Naive thymus-derived CD8-positive, alpha-beta T cell (primary cell): ENCODE measurements at regions not wholly inside any gene's neighbourhood (a gene's known extent, or its start where the extent isn't known, plus 50 kb on each side); places are given as distances from the start of the nearest gene placed in this dataset.

ENCODE experiments used
- ATAC-seq, 2 donors: fragments of 150-1000 bp; cut with Tn5 transposase in 1 of 2; sonication (Bioruptor Pico), chemical (Tn5 transposase) in 1 of 2; 1 replicate in 1 of 2; 2 replicates in 1 of 2; pipeline ENCODE4 v1.10.0; 2021; ENCODE audit warnings: mild to moderate bottlenecking in 2 of 2, moderate library complexity in 2 of 2
- POLR2A ChIA-PET: fragments of 350-600 bp; sonication (Branson Sonifier 250); formaldehyde crosslinking; loops from one replicate; lab custom pipeline; 2021; ENCODE audit warnings: antibody characterized with exemption; lab: Charles Lee
- DNase-seq, 10 donors: peaks; one replicate each; pipeline versions ENCODE4 v3.0.0 to v3.0.0-alpha.2; 2020 to 2022
- H3K27ac Mint-ChIP-seq, 10 donors: one replicate each; pipeline ENCODE4 v1.8.0; 2020 to 2022; ENCODE audit warnings: mild to moderate bottlenecking in 10 of 10, mixed read lengths in 10 of 10, moderate library complexity in 4 of 10, inconsistent platforms in 1 of 10
- H3K27me3 Mint-ChIP-seq, 5 donors: one replicate each; pipeline ENCODE4 v1.8.0; 2021 to 2022; ENCODE audit warnings: mixed read lengths in 5 of 5
- H3K36me3 Mint-ChIP-seq, 3 donors: one replicate each; pipeline ENCODE4 v1.8.0; 2020 to 2022; ENCODE audit warnings: mixed read lengths in 3 of 3, mild to moderate bottlenecking in 2 of 3, inconsistent platforms in 1 of 3
- H3K4me1 Mint-ChIP-seq, 4 donors: one replicate each; pipeline ENCODE4 v1.8.0; 2021 to 2022; ENCODE audit warnings: mixed read lengths in 4 of 4
- H3K4me3 Mint-ChIP-seq, 10 donors: one replicate each; pipeline ENCODE4 v1.8.0; 2020 to 2022; ENCODE audit warnings: mild to moderate bottlenecking in 10 of 10, mixed read lengths in 10 of 10, moderate library complexity in 6 of 10, inconsistent platforms in 1 of 10
- H3K9me3 Mint-ChIP-seq, 9 donors: one replicate each; pipeline ENCODE4 v1.8.0; 2020 to 2022; ENCODE audit warnings: mixed read lengths in 9 of 9, mild to moderate bottlenecking in 3 of 9, inconsistent platforms in 1 of 9, moderate library complexity in 1 of 9

DNA sequence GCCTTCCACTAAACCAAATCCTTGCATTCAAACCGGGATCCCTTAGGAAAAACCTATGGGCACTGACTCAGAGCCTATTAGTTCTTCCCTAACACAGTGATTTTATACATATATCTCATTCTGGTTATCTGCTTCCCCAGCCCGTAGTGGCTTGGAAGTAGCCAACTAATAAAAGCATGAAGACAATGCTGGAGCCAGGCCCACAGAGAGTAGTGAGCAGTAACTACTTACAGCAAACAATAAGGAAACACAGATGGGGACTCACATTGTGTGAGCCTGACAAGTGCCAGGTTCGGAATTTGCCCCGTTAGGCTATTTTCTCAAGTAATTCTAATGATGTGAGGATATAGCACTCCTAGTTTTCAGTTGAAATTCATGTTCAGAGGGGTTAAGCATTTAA lies 83.3 kb upstream of the OR5AK2 start:
- no peak overlapping the region for H3K4me3 Mint-ChIP-seq
- no peaks in the 10 kb centered on the region for H3K4me1 Mint-ChIP-seq
- H3K36me3 Mint-ChIP-seq, result no peaks in the 10 kb centered on the region
- POLR2A ChIA-PET, result no interaction called here
- no peak for ATAC-seq
- no peak overlapping the region for H3K27ac Mint-ChIP-seq
- H3K9me3 Mint-ChIP-seq, result peaks cover 0 to 8% (median 0%) of the 10 kb centered on the region in 9 donors
- H3K27me3 Mint-ChIP-seq, result peaks cover 0 to 1% (median 0%) of the 10 kb centered on the region in 5 donors
- DNase-seq, result no peak

DNA sequence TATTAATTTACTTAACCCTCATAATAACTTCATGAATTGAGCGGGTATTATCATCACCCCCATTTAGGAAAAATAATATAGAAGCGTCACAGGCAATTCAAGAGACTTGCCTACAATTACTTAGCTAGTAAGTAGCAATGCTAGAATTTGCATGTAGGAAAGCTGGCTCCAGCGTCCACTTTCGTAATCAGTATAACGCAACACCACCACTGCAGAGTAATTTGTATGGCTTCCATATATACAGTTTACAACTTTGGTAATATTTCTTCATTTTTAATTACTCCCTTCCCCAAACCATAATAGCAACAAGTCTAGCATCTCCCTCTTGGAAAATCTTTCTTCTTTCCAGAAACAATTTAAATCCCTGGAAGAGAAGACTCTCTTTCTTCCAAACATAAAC lies 89.9 kb upstream of the OR5AK2 start:
- Mint-ChIP-seq H3K4me3 (no peak overlapping the region), H3K36me3 (no peaks in the 10 kb centered on the region), H3K9me3 (peaks cover 0 to 2% (median 0%) of the 10 kb centered on the region in 9 donors), H3K27me3 (peaks cover 0 to 3% (median 0%) of the 10 kb centered on the region in 5 donors), H3K27ac (no peak overlapping the region), H3K4me1 (no peaks in the 10 kb centered on the region)
- DNase-seq (no peak), ATAC-seq (no peak)
- POLR2A ChIA-PET, result no interaction called here

DNA sequence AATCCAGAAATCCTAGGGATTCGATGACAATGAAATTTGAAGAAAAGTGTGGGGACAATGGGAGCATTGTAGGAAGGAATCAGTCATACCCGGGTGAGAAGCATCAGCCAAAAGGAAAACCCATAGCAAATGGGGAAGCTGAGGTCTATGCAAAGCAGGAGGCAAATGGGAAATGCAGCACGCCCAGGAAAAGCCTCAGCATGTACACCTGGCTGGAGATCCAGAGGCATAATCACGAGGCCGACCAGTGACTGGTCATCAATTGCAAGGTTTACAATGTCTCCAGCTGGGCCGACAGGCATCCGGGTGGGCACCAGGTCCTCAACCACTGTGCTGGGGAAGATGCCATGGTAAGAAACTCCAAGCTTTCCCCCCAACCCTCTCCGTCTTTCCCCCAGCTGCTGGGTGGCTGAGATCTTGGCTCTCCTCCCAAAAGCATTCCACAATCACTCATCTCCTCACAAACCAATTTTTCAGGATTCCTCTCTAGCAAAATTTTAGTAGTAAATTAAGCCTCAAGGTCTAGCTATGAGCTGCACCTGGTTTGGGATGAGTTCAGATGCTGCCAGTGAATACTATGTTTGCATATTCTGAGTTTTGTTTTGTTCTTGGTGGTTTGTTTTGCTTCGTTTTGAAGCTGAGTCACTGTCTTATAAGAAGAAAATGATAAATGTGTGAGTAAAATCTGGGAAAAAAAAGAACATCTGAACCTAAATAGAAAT lies 98.0 kb upstream of the OR5AK2 start:
- H3K4me3 Mint-ChIP-seq, result no peak overlapping the region
- H3K36me3 Mint-ChIP-seq, result no peaks in the 10 kb centered on the region
- ATAC-seq (no peak), DNase-seq (no peak)
- H3K9me3 Mint-ChIP-seq, result no peaks in the 10 kb centered on the region
- POLR2A ChIA-PET, result no interaction called here
- peaks cover 5 to 22% (median 10%) of the 10 kb centered on the region in 5 donors for H3K27me3 Mint-ChIP-seq
- H3K27ac Mint-ChIP-seq, result no peak overlapping the region
- H3K4me1 Mint-ChIP-seq, result no peaks in the 10 kb centered on the region

DNA sequence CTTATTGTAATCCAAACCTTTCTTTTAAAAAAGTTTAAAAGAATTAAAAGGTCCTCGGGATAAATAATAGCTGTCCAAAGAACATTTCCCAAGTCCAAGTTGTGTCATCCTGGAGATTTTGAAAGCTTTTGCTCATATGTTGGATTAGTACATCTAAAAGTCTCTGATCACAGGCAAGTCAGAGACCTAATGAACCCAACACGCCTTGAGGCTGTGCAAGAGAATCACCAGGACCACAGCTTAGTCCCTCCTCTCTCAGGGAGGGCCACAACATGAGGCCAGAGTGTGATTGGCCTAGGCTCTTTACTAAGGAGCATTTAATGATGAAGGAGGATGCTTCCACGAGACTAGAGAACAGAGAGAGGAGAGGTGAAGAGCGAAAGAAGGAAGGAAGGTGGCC lies 98.7 kb upstream of the OR5AK2 start:
- H3K27ac Mint-ChIP-seq, result no peak overlapping the region
- POLR2A ChIA-PET, result no interaction called here
- H3K4me3 Mint-ChIP-seq, result no peak overlapping the region
- H3K36me3 Mint-ChIP-seq, result no peaks in the 10 kb centered on the region
- DNase-seq (no peak), ATAC-seq (no peak)
- H3K27me3 Mint-ChIP-seq, result peaks cover 5 to 22% (median 10%) of the 10 kb centered on the region in 5 donors
- no peaks in the 10 kb centered on the region for H3K4me1 Mint-ChIP-seq
- no peaks in the 10 kb centered on the region for H3K9me3 Mint-ChIP-seq

DNA sequence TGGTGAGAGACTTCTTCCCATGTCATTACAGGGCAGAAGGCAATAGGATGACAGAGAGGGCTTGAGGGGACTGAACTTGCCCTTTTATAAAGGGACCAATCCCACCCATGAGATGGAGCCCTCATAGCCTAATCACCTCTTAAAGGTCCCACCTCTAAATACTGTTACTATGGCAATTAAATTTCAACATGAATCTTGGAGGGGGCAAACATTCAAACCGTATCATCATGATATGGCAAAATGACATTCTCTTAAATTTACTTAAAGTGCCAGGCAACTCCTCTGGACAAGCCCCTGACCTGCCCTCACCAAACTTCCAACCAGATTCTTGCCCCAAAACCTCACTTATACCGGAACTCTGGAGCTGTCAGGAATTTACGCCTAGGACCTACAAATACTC lies 100.8 kb upstream of the OR5AK2 start:
- POLR2A ChIA-PET, result no interaction called here
- H3K9me3 Mint-ChIP-seq, result no peaks in the 10 kb centered on the region

DNA sequence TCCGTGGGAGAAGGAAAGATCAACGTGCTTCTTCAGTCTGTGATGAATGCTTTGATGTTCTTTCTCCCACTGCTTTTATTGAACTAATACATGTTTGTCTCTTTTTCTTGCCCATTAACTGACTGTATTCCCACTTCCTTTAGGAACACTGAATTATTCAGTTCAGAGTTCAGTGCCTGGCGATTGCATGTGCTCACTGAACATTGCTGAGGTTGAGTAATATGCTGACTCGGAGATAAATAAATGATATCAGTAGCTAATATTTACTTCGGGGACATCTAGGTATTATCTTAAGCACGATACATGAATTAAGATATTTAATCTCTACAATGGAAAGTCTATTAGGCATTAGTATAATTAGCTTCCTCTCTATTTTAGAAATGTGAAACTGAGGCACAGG lies 102.3 kb upstream of the OR5AK2 start:
- H3K27ac Mint-ChIP-seq, result no peak overlapping the region
- no peak for DNase-seq
- H3K27me3 Mint-ChIP-seq, result peaks cover 5 to 22% (median 10%) of the 10 kb centered on the region in 5 donors
- H3K4me3 Mint-ChIP-seq, result no peak overlapping the region
- H3K4me1 Mint-ChIP-seq, result no peaks in the 10 kb centered on the region
- ATAC-seq, result no peak
- H3K9me3 Mint-ChIP-seq, result peaks cover 0 to 2% (median 0%) of the 10 kb centered on the region in 9 donors
- no peaks in the 10 kb centered on the region for H3K36me3 Mint-ChIP-seq
- POLR2A ChIA-PET, result no interaction called here

More for the DNA sequence above, 100.8 kb upstream of the OR5AK2 start:
- ATAC-seq (no peak), DNase-seq (no peak)
- H3K27me3 Mint-ChIP-seq, result peaks cover 5 to 22% (median 10%) of the 10 kb centered on the region in 5 donors
- no peaks in the 10 kb centered on the region for H3K36me3 Mint-ChIP-seq
- H3K27ac Mint-ChIP-seq, result no peak overlapping the region
- H3K4me3 Mint-ChIP-seq, result no peak overlapping the region
- no peaks in the 10 kb centered on the region for H3K4me1 Mint-ChIP-seq

DNA sequence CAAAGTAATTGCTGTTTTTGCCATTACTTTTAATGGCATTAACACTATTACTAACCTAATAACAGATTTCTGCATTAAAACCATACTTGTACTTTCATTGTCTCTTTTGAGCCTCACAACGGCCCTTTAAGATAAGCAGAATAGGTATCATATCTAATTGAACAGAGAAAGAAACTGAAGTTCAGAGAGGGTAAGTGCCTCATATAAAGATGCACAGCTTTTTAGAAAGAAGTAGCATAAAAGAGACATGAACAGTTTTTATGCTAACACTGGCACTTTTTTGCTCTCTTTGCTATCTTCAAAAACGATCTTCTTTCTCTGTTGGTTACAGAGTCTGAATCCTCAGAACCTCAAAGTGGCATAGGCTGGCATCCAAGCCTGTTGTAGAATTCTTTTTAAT lies 102.9 kb upstream of the OR5AK2 start:
- Mint-ChIP-seq H3K4me1 (no peaks in the 10 kb centered on the region), H3K9me3 (peaks cover 0 to 2% (median 0%) of the 10 kb centered on the region in 9 donors), H3K27me3 (peaks cover 5 to 22% (median 10%) of the 10 kb centered on the region in 5 donors), H3K36me3 (no peaks in the 10 kb centered on the region), H3K4me3 (no peak overlapping the region), H3K27ac (no peak overlapping the region)
- POLR2A ChIA-PET, result no interaction called here
- DNase-seq (no peak), ATAC-seq (no peak)

DNA sequence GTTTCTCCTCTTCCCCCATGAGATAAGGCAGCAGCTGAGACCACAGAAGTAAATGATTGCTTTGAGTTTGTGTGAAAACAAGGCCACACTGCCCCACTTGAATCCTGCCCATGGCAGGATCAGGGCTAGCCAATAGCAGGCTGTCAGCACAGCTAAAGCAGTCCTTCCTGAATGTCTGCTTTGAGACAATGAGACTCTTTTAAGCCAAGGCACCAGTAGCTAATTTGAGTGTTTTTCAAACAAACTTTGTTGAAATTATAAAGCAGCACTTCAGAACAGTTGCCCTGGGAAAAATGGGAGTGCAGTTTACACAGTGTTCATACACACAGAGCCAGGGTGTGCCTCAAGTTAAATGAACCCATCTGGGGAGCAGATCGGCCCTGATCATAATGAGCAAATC lies 103.5 kb upstream of the OR5AK2 start:
- DNase-seq, result no peak
- peaks cover 0 to 2% (median 0%) of the 10 kb centered on the region in 9 donors for H3K9me3 Mint-ChIP-seq
- no peak for ATAC-seq
- peak overlapping the region in 1 of 10 donors; percentile 22 for H3K27ac Mint-ChIP-seq
- no peaks in the 10 kb centered on the region for H3K4me1 Mint-ChIP-seq
- no peak overlapping the region for H3K4me3 Mint-ChIP-seq
- H3K36me3 Mint-ChIP-seq, result no peaks in the 10 kb centered on the region
- peaks cover 3 to 15% (median 6%) of the 10 kb centered on the region in 5 donors for H3K27me3 Mint-ChIP-seq
- POLR2A ChIA-PET, result no interaction called here

DNA sequence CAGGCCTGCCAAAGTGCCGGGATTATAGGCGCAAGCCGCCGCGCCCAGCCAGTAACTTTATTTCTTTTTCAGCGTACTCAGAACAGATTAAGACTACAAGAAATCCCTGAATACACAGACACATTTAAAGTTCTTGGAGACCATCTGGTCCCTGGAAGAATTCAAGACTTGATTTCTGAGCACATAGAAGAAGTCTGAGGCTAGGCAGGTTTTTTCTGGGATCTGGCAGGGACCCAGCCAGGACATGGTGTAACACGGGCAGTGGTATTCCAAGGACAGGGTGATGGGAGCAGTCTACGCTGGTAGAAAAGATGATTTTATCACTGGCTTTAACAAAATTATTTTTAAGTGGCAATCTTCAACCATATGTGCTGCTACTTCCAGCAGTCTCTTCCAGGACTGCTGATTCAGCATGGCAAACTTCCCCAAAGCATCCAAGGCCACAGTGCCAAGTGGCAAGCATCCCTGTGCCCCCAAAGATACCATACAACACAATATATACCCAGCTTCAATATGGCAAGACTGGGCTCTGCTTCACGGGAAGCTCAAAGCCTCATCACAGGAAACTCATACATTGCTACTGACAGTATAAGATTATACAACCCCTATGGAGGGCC lies 105.2 kb upstream of the OR5AK2 start:
- ATAC-seq (no peak), DNase-seq (no peak)
- Mint-ChIP-seq H3K9me3 (peaks cover 0 to 2% (median 0%) of the 10 kb centered on the region in 9 donors), H3K27ac (no peak overlapping the region), H3K27me3 (peaks cover 0 to 9% (median 3%) of the 10 kb centered on the region in 5 donors), H3K36me3 (no peaks in the 10 kb centered on the region), H3K4me3 (no peak overlapping the region), H3K4me1 (no peaks in the 10 kb centered on the region)
- POLR2A ChIA-PET, result no interaction called here

DNA sequence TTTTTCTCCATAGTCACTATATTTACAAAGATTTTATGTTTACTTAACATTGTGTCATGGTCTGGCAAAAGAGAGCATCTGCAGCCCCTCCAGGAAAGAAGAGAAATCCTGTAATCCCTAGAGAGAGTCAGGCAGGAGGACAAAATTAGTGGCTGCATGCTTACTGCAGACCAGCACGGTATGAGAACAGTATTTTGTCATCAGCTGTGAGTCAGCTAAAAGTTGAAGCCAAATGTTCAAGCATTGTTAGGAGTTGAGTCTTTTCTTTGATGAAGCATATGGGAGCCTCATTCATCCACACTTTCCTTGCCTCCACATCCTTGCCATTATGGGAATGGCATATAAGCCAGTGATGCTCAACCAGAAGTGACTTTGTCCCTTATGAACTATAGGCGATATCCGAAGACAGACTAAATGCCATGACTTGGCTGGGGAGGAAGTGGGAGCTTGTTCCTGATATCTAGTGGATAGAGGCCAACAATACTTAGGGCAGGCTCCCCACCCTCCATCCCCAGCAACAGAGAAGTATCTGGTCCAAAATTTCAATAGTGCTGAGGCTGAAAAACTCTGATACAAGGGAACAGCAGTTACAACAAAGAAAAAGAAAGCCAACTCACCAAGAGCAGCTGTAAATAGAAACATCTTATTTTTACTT lies 112.0 kb upstream of the OR5AK2 start:
- H3K9me3 Mint-ChIP-seq, result peaks cover 0 to 11% (median 5%) of the 10 kb centered on the region in 9 donors
- POLR2A ChIA-PET, result no interaction called here
- DNase-seq, result no peak
- no peak for ATAC-seq
- H3K4me1 Mint-ChIP-seq, result no peaks in the 10 kb centered on the region
- no peak overlapping the region for H3K27ac Mint-ChIP-seq
- no peak overlapping the region for H3K4me3 Mint-ChIP-seq
- peaks cover 0 to 5% (median 0%) of the 10 kb centered on the region in 5 donors for H3K27me3 Mint-ChIP-seq
- no peaks in the 10 kb centered on the region for H3K36me3 Mint-ChIP-seq

DNA sequence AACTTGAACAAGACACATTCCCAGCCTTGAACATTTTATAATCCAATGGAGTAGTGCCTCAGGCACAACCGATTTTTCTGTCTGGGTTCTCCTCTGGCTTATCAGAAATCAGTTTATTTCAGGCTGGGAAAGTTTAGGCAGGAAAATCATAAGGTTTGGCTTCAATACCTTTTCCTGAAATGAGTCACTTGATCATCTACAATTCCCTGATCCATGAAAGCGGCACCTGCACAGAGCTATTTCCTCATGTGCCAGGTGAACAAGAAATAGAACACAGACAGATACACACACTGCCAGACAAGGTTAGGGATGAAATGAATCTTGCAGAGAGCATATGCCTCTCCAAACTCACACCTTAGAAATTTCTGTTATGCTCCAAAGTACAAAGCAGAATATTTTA lies 106.7 kb upstream of the OR9G4 start:
- Mint-ChIP-seq H3K27me3 (peaks cover 0 to 4% (median 0%) of the 10 kb centered on the region in 5 donors), H3K4me1 (no peaks in the 10 kb centered on the region), H3K4me3 (no peak overlapping the region), H3K36me3 (no peaks in the 10 kb centered on the region), H3K9me3 (no peaks in the 10 kb centered on the region), H3K27ac (no peak overlapping the region)
- DNase-seq, result no peak
- POLR2A ChIA-PET, result no interaction called here
- ATAC-seq, result no peak

DNA sequence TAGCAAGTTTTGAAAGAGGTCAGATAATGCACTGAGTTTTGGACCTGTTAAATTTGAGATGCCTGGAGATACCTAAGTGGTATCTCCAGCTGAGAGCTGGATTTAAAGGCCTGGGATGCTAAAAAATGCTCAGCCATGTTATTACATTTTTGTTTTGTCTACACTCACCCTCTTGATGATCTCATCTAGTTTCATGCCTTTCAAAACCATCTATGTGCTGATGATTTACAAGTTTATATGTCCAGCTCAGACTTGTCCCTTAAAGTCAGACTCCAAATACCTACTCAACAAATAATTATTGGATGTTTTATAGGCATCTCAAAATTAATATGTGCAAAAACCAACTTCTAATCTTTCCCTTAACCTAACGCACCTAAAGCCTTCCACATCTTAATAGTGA lies 103.6 kb upstream of the OR9G4 start:
- POLR2A ChIA-PET, result no interaction called here
- ATAC-seq, result no peak
- peaks cover 0 to 13% (median 3%) of the 10 kb centered on the region in 5 donors for H3K27me3 Mint-ChIP-seq
- H3K4me3 Mint-ChIP-seq, result no peak overlapping the region
- H3K9me3 Mint-ChIP-seq, result no peaks in the 10 kb centered on the region
- H3K4me1 Mint-ChIP-seq, result no peaks in the 10 kb centered on the region
- no peak overlapping the region for H3K27ac Mint-ChIP-seq
- H3K36me3 Mint-ChIP-seq, result no peaks in the 10 kb centered on the region
- DNase-seq, result no peak

DNA sequence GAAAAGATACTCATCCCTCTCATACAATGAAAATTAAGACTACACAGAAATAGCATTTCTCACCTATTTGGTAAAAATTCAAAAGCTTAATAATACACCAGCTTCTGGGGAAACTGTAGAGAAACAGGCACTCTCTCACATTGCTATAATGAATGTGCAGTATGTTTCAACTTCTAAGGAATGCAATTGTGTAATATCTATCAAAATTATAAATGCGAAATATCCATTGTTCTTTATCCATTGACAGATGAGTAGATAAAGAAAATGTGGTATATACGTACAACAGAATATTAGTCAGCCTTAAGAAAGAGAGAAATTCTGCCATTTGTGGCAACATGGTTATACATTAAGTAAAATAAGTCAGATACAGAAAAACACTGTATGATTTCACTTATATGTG lies 101.4 kb upstream of the OR9G4 start:
- Mint-ChIP-seq H3K4me1 (no peaks in the 10 kb centered on the region), H3K9me3 (no peaks in the 10 kb centered on the region), H3K27me3 (peaks cover 0 to 20% (median 4%) of the 10 kb centered on the region in 5 donors), H3K4me3 (no peak overlapping the region), H3K27ac (no peak overlapping the region), H3K36me3 (no peaks in the 10 kb centered on the region)
- POLR2A ChIA-PET, result no interaction called here
- ATAC-seq (no peak), DNase-seq (no peak)
